ENCODE measurements at regions not wholly inside any gene's neighbourhood (a gene's known extent, or its start where the extent isn't known, plus 50 kb on each side); places are given as distances from the start of the nearest gene placed in this dataset.
A peak's percentile ranks its signal among the peaks of the same experiment; 100 is the strongest.
"Not testable (repeated sequence)": the region's sequence is repeated elsewhere in the genome, so short reads cannot be mapped to it uniquely, and the experiment has no call there.

DNA sequence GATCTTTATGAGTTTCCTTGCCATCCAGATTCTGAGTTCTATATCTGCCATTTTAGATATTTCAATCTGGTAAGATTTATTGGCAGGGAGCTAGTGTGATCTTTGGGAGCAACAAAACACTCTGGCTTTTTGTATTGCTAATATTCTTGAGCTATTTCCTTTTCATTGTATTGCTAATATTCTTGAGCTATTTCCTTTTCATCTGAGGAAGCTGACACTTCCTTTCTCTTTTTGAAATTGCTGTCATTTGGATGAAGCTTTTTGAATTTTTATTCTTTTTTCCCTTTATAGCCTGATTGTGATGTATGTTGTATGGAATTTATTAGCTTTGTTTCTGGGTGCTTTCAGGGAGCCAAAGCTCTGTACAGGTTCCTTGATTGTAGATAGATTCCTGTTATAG is 873.5 kb upstream of the ATXN8OS start:
- no peak for DNase-seq

DNA sequence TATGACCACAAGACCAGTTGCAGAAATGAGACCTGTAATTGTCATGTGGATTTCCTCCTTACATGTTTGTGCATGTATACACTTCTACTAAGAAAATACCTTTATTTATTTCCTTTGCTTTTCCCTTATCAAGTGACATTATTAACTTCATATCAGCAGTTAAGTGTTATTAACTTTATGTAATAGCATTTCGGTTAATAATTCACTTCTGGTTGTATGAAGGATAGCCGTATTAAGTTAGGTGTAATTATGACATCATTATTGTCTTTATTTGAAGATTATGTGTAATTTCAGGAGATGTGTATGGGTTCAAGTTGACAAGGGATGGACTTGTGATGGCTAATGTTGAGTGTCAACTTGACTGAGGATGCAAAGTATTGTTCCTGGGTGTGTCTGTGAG is 881.2 kb upstream of the ATXN8OS start:
- DNase-seq: no peak

DNA sequence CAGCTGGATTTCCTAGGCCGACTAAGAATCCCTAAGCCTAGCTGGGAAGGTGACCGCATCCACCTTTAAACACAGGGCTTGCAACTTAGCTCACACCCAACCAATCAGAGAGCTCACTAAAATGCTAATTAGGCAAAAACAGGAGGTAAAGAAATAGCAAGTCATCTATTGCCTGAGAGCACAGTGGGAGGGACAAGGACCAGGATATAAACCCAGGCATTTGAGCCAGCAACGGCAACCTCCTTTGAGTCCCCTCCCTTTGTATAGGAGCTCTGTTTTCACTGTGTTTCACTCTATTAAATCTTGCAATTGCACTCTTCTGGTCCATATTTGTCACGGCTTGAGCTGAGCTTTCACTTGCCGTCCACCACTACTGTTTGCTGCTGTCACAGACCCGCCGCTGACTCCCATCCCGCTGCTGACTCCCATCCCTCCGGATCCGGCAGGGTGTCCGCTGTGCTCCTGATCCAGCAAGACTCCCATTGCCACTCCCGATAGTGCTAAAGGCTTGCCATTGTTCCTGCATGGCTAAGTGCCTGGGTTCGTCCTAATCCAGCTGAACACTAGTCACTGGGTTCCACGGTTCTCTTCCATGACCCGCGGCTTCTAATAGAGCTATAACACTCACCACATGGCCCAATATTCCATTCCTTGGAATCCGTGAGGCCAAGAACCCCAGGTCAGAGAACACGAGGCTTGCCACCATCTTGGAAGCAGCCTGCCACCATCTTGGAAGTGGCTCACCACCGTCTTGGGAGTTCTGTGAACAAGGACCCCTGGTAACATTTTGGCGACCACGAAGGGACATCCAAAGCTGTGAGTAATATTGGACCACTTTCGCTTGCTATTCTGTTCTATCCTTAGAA is 885.8 kb upstream of the ATXN8OS start:
- DNase-seq: not testable (repeated sequence)

DNA sequence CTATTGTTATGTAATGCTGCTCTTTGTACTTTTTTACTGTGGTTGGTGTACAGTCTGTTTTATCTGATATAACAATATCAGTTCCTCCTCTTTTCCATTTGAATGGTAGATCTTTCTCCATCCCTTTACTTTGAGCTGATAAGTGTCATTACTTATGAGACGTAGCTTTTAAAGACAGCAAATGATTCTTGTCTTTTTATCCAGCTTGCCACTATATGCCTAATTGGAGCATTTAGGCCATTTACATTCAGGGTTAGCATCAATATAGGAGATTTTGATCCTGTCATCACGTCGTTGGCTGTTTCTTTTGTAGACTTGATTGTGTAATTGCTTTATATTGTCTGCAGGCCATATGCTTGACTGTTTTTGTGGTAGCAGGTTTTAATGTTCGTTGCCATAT is 894.2 kb upstream of the ATXN8OS start:
- DNase-seq: no peak

DNA sequence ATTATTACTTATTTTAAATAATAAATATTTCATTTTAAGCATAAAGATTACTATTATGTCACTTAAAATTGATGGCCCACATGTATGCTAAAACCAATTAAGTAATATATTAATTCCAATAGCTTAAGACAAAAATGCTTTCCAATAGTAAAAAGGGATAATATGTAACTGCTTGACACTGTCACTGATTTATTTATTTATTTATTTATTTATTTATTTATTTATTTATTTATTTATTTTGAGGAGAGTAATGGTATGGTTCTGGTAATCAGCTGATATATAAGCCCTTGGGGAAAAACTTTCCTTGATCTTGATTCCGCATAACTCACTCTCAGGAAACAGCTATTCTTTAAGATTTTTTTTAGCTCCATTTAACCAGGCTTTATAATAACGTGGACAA is 903.0 kb upstream of the ATXN8OS start:
- no peak for DNase-seq

DNA sequence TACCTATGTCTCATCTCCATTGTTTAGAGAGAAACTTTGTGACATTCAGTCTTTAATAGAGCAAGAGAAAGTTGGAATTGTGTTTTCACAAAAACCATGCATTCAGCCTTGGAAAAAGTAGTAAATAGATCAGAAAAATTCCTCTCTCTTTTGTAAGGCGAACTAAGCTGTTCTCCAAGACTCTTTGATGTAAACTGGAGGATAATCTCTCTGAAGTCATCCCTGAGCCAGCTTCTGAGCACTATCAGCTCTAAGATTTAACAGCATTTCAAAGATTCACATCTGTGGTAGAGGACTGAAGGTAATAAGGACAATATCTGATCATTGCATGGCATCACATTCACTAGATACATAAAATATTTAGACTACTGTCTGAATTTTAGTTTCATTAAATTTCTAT is 904.6 kb upstream of the ATXN8OS start:
- DNase-seq: no peak

DNA sequence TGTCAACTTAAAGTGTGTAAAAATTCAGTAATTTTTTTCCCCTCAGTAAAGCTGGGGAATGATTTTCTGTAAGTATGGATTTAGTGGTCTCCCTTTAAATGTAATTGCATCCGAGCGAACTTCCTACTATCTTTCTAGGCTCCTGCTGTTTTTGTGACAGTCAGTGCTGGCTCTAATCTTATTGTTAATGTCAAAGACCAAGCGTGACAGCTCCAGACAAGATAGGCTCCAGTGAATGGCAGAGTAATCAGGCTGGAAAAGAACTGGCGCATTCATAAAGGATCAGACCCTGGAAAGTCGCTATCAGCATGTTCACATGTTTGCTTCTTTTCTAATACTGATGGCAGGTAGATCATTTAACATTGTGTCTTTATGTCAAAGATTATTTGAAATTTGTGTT is 908.0 kb upstream of the ATXN8OS start:
- no peak for DNase-seq

DNA sequence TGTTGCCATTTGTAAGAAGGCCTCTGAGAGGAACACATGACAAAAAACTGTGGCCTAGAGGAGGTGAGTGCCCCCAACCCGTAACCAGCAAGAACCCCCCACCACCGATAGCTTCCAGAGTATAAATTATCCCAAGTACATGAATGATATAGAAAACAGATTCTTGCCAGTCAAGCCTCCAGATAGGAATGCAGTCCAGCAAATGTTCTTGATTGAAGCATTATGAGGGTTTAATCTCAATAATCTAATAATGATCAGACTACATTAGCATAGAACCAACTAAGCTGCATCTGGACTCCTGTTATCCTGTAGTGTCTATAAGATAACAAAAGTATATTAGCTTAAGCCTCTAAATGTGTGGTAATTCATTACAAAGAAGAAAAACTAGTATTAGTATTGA is 908.9 kb upstream of the ATXN8OS start:
- no peak for DNase-seq

DNA sequence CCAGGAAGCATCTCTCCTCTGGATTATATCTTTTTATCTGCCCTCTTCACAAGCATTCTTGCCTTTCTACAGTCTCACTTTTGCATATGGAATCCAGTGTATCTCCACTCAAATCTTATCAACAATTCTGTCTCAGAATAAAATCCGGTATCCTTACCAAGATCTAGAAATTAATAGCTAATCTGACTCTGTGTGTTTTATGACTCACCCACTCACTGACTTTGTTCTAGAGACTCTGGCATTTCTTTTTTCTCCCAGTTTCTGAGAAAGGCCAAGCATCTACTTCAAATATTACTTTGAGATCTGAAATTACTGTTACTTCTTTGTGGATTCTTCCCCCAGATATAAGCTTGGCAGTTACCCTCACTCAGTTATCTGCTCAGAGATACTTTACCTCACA is 913.5 kb upstream of the ATXN8OS start:
- no peak for DNase-seq

DNA sequence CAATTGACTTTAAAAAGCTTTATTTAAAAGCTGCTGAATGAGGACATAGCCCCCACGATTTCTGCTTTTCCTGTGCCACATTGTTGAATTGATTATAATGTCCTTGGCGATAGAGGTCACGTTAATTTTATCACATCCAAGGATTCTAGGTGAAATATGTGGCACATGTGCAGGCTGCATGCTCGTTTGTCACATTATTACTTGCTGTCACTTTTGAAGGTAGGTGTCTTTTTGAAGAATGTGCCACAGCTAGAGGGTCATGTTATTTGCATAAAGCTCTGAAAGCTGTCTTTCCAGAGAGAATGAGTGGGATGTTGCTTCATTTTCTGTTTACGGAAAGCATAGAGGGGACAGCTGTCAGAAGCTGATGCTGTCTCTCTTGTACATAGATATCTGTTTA is 927.6 kb upstream of the ATXN8OS start:
- no peak for DNase-seq

DNA sequence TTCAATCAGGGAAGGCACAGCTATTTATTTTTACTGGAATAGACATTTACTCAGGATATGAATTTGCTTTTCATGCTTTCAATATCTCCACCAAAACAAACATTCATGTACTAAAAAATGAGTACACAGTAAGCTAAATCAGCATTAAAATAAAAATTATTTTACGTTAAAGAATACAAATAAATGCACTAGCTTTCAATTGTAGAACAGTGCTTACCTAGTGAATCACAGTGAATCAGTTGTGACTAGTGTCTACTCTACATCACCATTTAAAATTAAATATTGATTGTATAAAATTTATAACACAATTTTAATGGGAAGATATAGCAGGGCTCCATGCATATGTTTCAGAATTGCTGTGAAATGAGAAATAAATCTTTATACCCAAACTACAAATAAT is 929.6 kb upstream of the ATXN8OS start:
- no peak for DNase-seq

DNA sequence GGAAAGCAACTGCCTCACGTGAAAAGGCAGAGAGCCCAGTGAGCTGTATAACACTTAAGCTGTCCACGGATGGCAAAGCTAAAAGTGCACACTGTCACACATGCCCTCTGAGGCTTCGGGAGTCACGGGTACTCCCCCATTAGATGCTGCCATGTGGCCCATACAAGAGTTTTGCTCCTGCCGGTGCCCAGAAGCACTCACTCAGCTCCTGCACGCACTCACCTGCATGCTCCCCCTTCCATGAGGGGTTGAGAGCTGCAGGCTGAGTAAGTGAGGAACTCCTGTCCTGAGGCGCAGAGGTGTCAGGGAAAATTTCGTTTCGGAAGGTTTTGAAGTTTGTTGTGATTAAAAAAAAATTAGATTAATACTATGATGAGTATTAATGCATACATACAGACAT is 939.2 kb upstream of the ATXN8OS start:
- DNase-seq: peak; percentile 34

DNA sequence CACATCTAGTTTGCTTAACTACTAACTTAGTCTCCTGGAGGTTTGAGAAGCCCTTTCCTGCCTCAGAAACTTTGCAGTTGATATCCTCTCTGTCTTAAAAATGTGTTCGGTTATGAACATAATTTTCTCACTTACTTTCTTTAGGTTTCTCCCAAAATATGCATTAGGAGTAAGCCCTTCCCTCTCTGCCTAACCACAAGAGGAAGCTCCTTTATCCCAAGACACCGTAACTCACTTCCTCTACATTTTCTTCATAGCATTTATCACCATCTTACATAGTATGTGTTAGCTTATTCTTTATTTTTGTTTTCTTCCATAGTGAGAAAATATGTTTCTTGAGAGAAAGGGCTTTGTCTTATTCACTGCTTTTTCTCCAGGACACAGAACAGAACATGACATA is 952.5 kb upstream of the ATXN8OS start:
- DNase-seq: no peak

DNA sequence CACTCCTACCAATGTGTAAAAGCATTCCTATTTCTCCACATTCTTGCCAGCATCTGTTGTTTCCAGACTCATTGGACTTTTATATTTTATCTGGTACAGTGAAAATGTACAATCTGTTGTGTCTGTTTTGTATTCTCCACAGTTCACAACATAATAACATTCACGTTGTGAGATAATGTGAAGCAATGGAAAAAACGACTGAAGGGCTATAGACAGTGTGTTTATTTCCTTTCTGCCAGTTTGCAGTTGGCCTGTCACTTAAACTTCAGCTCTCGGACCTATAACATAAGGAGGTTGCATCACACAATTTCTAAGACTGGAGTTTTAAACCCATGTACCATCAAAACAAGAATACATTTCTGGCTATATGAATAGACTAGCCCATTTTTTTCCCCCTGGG is 965.5 kb upstream of the ATXN8OS start:
- no peak for DNase-seq

DNA sequence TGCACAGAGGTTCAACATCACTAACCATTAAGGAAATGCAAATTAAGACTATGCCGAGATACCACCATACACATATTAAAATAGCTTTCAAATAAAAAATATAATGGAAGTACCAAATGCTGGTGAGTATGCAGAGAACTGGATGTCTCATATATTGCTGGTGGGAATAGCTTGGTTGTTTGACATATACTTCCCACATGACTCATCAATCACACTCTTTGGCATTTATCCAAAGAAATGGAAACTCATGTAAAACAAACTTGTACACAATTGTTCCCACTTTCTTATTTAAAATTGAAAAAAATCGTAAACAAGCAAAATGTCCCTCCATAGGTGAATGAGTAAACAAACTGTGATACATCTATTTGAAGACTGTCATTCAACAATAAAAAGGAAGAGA is 982.6 kb upstream of the ATXN8OS start:
- DNase-seq: no peak

DNA sequence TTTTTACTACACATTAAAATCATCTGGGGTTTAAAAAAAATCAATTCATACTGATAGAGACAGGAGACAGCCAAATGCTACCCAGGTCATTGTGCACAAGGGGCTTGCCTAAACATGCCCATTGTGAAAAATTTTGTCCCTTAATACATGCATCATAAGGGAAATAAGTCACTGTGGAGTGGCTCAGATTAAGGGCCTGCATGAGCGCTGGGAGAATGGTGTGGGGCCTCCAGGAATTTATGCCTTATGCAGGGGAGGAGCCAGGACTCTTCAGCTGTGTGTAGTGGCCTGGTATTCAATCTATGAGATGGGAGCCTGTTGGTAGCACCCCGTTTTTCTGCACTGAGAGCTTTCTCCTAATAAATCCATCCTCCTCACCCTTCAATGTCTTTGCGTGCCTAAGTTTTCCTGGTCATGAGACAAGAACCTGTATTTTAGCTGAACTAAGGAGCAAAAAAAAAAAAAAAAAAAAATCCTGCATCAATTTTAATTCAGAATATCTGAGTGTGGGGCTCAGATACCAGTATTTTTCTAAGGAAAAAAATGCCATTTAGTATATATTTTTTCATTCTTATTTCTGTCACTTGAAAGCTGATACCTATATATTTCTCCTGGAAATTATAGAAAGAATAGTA is 997.6 kb upstream of the ATXN8OS start:
- DNase-seq: no peak

DNA sequence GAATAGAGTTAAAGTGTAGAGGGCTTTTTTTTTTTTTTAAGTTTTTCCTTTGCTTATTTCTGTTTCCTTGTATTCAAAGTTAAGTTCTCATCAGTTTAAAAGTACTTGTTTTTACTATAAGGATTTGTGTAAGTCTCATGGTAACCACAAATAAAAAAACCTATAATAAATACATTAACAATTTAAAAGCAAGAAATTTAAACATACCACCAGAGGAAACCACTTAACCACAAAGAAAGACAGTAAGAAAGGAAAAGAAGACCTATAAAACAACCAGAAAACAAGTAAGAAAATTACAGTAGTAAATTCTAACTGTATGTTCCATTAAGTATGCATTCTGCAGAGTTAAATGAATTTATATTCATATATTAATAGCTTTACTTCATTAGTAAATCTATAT is 999.1 kb upstream of the ATXN8OS start:
- DNase-seq: no peak

DNA sequence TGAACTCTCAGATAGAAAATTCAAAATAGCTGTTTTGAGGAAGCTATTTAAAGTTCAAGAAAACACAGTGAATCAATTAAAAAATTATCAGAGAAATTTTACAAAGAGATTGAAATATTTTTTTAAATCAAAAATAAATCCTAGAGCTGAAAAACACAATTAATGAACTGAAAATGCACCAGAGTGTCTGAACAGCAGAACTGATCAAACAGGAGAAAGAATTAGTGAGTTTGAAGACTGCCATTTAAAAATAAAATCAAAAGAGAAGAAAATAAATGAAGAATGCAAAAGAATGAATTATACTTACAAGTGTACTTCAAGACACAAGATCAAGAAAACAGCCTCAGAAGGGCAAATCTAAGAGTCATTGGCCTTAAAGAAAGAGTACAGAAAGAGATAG is 1000.2 kb upstream of the ATXN8OS start:
- no peak for DNase-seq

DNA sequence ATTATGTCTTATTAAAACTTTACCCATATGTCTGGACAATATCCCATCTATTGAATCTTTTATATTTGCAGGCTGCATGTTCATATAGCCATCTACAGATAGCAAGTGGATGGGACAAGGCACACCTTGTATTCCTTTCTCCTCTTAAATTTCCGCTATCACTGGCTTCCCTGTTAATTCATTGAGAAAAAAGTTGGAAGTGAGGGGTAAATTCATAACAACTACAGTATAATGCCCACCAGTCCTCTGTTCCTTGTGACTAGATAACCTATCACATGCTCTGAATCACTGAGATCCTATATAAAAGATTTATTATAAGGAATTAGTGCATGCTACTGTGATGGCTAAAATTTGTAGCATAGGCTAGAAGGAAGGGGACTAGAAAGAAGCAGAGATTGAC is 1005.8 kb upstream of the ATXN8OS start:
- no peak for DNase-seq

DNA sequence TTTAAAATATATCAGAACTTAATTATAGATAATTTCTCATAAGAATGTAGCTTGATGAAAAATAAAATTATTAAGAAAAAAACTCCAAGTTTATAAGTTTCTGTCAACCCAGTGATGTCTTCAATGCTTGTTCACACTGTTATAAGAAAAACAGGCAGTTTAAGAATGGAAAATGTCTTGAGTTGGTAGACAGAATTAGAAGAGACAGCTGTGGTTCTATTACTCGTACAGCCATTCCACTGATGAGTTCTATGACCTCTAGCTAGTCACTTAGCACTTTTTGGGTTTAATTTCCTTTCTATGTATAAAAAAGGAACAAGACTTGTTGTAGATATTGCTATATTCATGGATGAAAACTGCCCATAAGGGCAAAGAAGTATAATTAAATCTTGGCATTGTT is 1013.1 kb upstream of the ATXN8OS start:
- no peak for DNase-seq

DNA sequence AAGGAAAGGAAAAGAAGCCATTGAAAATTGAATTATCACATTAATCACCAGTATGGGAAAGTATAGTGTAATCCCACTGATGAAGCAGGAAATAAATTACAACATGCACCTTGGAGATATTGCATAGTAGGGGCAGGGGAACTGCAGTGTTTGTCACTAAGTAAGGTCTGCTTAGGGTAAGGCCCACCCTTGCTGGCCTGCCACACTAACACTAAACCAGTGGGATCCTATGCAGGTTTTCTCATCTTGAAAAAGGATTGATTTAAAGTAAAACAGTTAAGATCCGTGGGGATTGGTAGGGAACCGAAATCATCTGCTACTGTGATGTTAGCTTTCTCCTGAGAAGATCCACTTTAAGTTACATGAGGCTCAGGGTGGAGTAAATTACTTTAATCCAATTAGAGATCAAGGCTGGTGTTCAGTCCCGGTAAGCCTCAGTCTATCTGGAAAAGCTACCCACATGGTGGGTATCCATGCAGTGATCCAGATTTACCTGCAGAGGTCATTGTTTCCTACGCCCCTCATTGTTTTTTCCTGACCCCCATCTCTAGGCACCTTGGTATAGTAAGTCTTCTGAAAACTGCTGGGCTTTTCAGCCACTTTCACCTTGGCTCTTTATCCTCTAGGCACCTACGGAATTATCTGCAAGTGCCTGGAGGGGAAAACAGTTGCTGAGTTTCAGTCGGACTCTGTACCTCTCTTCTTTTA is 1014.9 kb upstream of the ATXN8OS start:
- no peak for DNase-seq

DNA sequence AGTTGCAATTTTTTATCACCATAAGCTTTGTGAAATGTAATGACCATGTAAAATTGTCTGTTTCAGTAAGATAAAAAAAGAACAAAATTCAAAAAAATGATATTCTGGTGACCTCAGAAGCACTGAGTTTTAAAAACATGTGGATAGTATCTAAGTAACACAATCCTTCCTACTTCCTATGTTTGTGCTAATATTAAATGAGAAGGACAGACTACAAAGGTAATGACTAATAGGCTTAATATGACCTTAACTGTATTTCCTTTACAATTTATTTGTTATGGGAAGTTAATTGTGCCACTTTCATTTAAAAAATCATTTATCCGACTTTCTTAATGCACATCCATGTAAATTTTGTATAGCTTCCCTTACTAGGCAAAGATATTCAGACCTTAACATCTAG is 1030.4 kb upstream of the ATXN8OS start:
- DNase-seq: no peak

DNA sequence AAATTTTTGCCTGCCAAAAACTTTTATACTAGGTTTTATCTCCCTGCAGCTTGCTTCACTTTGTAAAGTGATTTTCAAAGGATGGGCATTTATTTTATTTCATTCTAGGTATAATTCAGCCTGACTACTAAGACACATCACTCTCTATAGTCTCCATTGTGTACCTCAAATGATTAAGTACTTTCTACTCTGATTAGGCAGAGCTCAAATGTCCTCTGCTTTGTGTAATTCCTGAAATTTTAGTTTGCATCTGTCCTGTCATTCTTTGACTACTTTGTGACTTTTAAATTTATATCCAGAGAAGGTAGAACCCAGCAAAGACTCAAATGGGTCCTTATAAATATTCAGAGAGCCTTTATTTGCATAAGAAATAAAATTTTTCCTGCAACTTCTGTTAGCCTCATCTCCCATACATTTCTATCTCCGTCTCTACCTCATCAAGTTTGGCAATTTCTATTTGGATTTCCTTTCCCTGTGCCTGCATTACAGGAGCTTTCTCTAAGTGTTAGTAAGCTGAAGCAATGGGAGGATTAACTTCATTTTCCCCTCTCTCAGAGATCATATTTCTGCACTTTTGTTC is 1038.0 kb upstream of the ATXN8OS start:
- DNase-seq: no peak

DNA sequence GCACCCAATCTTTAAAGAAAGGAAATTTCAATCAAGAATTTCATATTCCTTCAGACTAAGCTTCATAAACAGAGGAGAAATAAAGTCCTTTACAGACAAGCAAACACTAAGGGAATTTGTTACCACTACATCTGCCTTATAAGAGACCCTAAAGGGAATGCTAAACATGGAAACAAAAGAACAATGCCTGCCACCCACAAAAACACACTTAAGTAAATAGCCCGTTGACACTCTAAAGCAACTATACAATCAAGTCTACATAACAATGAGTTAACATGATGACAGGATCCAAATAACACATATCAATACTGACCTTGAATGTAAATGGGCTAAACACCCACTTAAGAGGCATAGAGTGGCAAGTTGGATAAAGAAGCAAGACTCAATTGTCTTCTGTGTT is 1056.9 kb upstream of the ATXN8OS start:
- DNase-seq: no peak

Data from SHP77 treated with DMSO at 0.1 percent for 48 hours (cell line).